ENCODE measurements at regions not wholly inside any gene's neighbourhood (a gene's known extent, or its start where the extent isn't known, plus 50 kb on each side); places are given as distances from the start of the nearest gene placed in this dataset.

GRCh38 chr14:58808828-58809227, 171.1 kb downstream of the DACT1 start:
- Histone ChIP-seq H3K36me3 (ENCODE audit: control insufficient read depth, insufficient read depth, low read length) (no peaks in the 10 kb centered on the region), H3K4me3 (ENCODE audit: low read depth, low read length) (no peak overlapping the region), H3K27me3 (ENCODE audit: control insufficient read depth, insufficient read depth, low read length) (0 out of 2 replicates have a peak, but pooled peaks cover 2% of the 10 kb centered on the region)
- CTCF ChIA-PET = interaction anchor here (3.1 kb wide), 1 partner anchor 11 kb away, joined by 10 read pairs; no protein-coding TSS in a partner anchor
- POLR2A ChIA-PET = no interaction called here
- TF ChIP-seq CTCF (IDR thresholded peaks at IDR 0.05; ENCODE audit: insufficient read depth, low read depth, low read length) = no peak
- no peak for DNase-seq (ENCODE audit: low read depth)

- no peaks in the 10 kb centered on the region for H3K36me3 ChIP-seq (ENCODE audit: control insufficient read depth, insufficient read depth, low read length)
- ChIA-PET POLR2A (no interaction called here), CTCF (no interaction called here)
- no peak for TF ChIP-seq CTCF (IDR thresholded peaks at IDR 0.05; ENCODE audit: insufficient read depth, low read depth, low read length)
- no peak overlapping the region for H3K4me3 ChIP-seq (ENCODE audit: low read depth, low read length)
- 0 out of 2 replicates have a peak, but pooled peaks cover 1% of the 10 kb centered on the region for H3K27me3 ChIP-seq (ENCODE audit: control insufficient read depth, insufficient read depth, low read length)
- no peak for DNase-seq (ENCODE audit: low read depth)
Measured at GRCh38 chr14:58809520-58809919, 171.8 kb downstream of the DACT1 start.

GRCh38 chr14:58812050-58812910, 174.5 kb downstream of the DACT1 start:
- TF ChIP-seq CTCF (IDR thresholded peaks at IDR 0.05; ENCODE audit: insufficient read depth, low read depth, low read length) = no peak
- no peak overlapping the region for H3K4me3 ChIP-seq (ENCODE audit: low read depth, low read length)
- H3K27me3 ChIP-seq (ENCODE audit: control insufficient read depth, insufficient read depth, low read length) = no peaks in the 10 kb centered on the region
- CTCF ChIA-PET = no interaction called here
- DNase-seq (ENCODE audit: low read depth) = no peak
- H3K36me3 ChIP-seq (ENCODE audit: control insufficient read depth, insufficient read depth, low read length) = no peaks in the 10 kb centered on the region
- POLR2A ChIA-PET = no interaction called here

GRCh38 chr14:58813745-58814144, 176.0 kb downstream of the DACT1 start:
- H3K4me3 ChIP-seq (ENCODE audit: low read depth, low read length) = no peak overlapping the region
- ChIA-PET CTCF (no interaction called here), POLR2A (no interaction called here)
- no peaks in the 10 kb centered on the region for H3K36me3 ChIP-seq (ENCODE audit: control insufficient read depth, insufficient read depth, low read length)
- H3K27me3 ChIP-seq (ENCODE audit: control insufficient read depth, insufficient read depth, low read length) = no peaks in the 10 kb centered on the region
- no peak for TF ChIP-seq CTCF (IDR thresholded peaks at IDR 0.05; ENCODE audit: insufficient read depth, low read depth, low read length)
- no peak for DNase-seq (ENCODE audit: low read depth)

- TF ChIP-seq CTCF (IDR thresholded peaks at IDR 0.05; ENCODE audit: insufficient read depth, low read depth, low read length) = no peak
- no peaks in the 10 kb centered on the region for H3K27me3 ChIP-seq (ENCODE audit: control insufficient read depth, insufficient read depth, low read length)
- no peak for DNase-seq (ENCODE audit: low read depth)
- H3K4me3 ChIP-seq (ENCODE audit: low read depth, low read length) = no peak overlapping the region
- H3K36me3 ChIP-seq (ENCODE audit: control insufficient read depth, insufficient read depth, low read length) = no peaks in the 10 kb centered on the region
- ChIA-PET CTCF (no interaction called here), POLR2A (no interaction called here)
Measured at GRCh38 chr14:58814466-58814865, 176.7 kb downstream of the DACT1 start.

Measured in BJ (cell line).